Activated CD8-positive, alpha-beta memory T cell treated with anti-CD3 and anti-CD28 coated beads for 36 hours (primary cell): ENCODE measurements at regions not wholly inside any gene's neighbourhood (a gene's known extent, or its start where the extent isn't known, plus 50 kb on each side); places are given as distances from the start of the nearest gene placed in this dataset.
"Not testable (repeated sequence)": the region's sequence is repeated elsewhere in the genome, so short reads cannot be mapped to it uniquely, and the experiment has no call there.

Experiments used
- CTCF ChIA-PET: fragments of 350-600 bp; sonication (Branson Sonifier 250); formaldehyde crosslinking; loops from one replicate; lab custom pipeline; 2021; ENCODE audit warnings: antibody characterized with exemption; lab: Charles Lee
- POLR2A ChIA-PET: fragments of 350-600 bp; sonication (Branson Sonifier 250); formaldehyde crosslinking; loops from one replicate; lab custom pipeline; 2021; ENCODE audit warnings: antibody characterized with exemption; lab: Charles Lee

GRCh38 chr3:20478436-20478835 is 292.4 kb upstream of the SGO1 start:
- CTCF ChIA-PET, result no interaction called here
- POLR2A ChIA-PET, result no interaction called here

- POLR2A ChIA-PET, result not testable (repeated sequence)
Measured at GRCh38 chr3:20464237-20464636, 278.2 kb upstream of the SGO1 start.

GRCh38 chr3:20462723-20463122 is 276.7 kb upstream of the SGO1 start:
- CTCF ChIA-PET, result no interaction called here
- POLR2A ChIA-PET, result no interaction called here

More at GRCh38 chr3:20464237-20464636, 278.2 kb upstream of the SGO1 start:
- CTCF ChIA-PET, result not testable (repeated sequence)

- ChIA-PET POLR2A (no interaction called here), CTCF (no interaction called here)
Measured at GRCh38 chr3:20462226-20462625, 276.2 kb upstream of the SGO1 start.

DNA sequence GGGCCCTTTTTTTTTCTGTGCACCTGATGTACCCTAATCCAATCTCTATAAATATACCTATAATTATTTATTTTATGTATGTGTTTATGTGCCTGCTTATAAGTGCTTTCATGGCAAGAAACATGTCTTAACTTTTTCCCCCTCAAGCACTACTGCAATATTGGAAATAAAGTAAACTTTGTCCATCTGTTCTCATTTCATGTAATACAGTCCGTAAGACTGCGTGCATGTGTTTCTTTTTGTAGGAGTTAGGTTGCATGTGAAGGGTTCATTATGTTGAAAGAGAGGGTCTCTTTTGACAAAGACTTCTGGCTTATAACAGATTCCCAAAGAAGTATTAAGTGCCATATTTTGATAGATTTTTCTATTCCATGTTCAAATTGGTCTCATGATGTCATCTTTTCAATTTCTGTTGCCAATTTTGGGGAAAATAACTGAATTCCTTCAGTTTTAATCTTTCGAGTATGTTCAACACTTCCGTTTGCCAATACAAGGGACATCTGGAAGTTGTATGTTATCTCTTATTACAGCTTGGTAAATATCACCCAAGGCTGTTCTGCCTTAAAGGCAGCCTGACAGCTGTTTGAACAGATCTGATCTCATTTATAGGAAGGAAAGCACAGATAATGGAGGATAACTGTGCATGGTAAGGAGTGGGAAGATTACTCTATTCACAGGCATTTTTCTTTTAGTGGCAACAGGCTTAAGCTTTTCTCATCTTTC is 273.1 kb upstream of the SGO1 start:
- ChIA-PET POLR2A (no interaction called here), CTCF (no interaction called here)

GRCh38 chr3:20456511-20456910 is 270.5 kb upstream of the SGO1 start:
- ChIA-PET POLR2A (no interaction called here), CTCF (no interaction called here)

DNA sequence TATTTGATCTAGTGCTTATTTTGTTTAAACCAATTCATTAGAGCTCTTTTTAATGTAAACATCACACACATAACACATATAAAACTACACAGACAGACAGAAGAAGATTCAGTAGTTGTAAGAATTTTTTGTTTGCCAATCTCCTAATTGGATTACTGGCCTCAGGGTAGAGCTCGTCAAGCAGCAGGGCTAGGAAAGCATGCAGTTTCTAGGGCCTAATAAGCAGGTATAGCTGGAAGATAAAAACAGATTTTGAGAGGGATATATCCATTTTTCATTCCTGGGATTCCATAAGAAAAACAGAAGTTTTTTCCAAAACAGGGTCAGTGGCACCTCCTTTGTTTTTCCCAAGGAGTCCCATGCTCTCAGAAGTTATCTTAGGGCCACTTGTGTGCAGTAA is 265.2 kb upstream of the SGO1 start:
- ChIA-PET POLR2A (no interaction called here), CTCF (no interaction called here)

- POLR2A ChIA-PET, result no interaction called here
- CTCF ChIA-PET, result no interaction called here
Measured at GRCh38 chr3:20450611-20451010, 264.6 kb upstream of the SGO1 start.

DNA sequence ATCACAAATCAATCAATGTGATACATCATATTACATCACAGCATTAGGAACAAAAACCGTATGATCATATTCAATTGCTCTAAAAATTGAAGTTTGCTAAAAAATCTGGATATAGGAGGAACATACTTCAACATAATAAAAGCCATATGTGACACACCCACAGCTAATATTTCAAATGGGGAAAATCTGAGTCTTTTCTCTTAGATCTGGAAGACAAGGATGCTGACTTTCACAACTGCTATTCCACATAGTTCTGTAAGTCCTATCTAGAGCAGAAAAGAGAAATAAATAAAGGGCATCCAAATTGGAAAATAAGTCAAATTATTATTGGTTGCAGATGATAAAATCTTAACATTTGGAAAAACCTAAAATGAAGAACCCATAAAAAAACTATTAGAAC is 256.8 kb upstream of the SGO1 start:
- ChIA-PET POLR2A (no interaction called here), CTCF (no interaction called here)

DNA sequence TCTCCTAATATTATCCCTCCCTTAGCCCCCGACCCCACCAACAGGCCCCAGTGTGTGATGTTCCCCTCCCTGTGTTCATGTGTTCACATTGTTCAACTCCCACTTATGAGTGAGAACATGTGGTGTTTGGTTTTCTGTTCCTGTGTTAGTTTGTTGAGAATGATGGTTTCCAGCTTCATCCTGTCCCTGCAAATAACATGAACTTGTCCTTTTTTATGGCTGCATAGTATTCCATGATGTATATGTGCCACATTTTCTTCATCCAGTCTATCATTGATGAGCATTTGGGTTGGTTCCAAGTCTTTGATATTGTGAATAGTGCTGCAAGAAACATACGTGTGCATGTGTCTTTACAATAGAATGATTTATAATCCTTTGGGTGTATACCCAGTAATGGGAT is 241.3 kb upstream of the SGO1 start:
- CTCF ChIA-PET, POLR2A ChIA-PET: not testable (repeated sequence)

DNA sequence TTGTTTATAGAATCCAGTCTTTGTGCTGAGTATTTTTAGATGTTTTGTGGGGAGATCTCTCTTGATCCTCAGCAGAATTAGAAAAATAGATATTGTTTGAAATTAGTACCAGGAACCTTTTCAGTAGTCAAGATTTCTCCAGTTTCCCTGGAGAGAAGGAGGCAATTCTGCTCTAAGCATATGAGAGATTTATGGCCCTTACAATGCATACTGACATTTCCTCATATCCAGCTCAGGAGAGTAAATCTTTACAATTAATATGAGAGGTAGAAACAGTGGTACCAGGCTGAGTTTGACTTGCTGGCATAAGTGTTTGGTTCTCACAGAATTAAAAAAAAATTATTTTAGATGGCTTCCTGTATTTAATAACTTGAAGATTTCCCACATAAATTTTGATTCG is 239.1 kb upstream of the SGO1 start:
- ChIA-PET POLR2A (no interaction called here), CTCF (no interaction called here)

DNA sequence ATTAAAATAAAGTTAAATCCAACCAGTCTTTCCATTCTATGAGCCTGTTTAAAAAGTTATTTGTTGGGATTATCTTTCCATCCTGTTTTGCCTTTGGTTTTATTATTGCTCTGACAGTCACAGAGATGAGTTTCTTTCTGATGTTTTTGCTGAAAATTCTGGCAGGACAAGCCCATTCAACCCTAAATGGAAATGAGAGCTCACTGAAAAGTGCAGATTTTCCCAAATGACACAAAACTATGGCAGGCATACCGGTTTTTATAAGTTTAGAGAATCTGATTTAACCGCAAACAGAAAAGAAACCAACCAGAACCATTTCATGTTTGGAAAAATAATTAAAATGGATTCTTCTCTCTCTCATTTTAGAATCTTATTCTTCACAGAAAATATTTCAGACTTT is 238.1 kb upstream of the SGO1 start:
- POLR2A ChIA-PET, result no interaction called here
- CTCF ChIA-PET, result no interaction called here

- POLR2A ChIA-PET, result no interaction called here
- CTCF ChIA-PET, result no interaction called here
Measured at GRCh38 chr3:20422391-20422790, 236.4 kb upstream of the SGO1 start.

GRCh38 chr3:20417388-20418108 is 231.5 kb upstream of the SGO1 start:
- CTCF ChIA-PET, result no interaction called here
- POLR2A ChIA-PET, result no interaction called here

- ChIA-PET POLR2A (no interaction called here), CTCF (interaction anchor here (0.6 kb wide), 1 partner anchor 946 kb away, joined by 3 read pairs; no protein-coding TSS in a partner anchor)
Measured at GRCh38 chr3:20406611-20407011, 220.6 kb upstream of the SGO1 start.

DNA sequence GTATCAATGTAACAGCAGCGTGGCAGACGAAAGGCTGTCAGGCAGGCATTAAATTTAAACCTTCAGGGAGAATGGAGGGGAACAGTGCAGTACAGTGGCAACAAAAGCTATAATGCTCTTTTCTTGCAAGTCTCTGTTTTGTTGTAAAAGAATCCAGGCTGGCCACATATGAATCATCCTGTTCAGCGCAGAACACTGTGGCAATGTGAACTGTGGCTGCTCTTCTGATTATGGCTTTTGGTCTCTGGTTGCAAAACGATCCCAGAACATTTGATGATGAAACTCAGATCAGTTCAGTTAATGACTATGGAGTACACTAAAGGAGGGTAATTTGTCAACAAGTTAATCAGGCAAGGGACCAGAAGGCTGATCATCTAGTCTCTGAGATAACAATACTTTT is 219.7 kb upstream of the SGO1 start:
- POLR2A ChIA-PET, result no interaction called here
- CTCF ChIA-PET, result no interaction called here

DNA sequence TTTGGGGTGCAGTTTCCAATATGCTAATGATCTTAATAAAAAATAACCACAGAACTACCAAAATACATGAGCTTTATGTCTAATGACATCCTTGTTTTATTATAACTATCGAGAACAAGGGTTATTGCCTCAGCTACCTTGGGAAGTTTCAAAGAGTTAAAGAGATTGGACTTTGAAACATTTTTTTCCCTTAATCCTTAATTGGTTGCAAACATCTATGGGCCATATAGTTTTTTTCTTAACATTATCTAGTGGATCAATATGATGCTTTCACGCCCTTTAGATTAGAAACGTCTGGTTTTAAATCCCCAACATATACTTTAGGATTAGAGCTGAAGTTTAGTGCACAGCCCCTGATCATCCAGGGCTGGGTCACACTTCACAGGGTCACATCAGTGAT is 219.2 kb upstream of the SGO1 start:
- POLR2A ChIA-PET, result no interaction called here

DNA sequence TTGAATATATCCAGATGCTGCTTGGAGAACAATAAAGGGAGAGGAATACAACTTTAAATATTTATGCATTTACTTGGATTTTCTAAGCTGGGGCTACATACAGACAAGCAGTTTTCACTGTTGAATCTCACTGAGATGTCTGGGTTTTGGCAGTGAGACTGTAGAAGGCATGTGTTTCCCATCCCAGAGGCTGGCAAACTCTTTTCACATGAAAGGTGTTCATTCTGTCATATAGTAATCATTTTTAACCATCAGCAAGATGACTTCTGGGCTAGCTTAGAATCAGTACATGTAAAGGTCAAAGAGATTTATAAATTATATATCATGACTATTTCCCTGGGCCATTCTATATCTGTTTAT is 218.7 kb upstream of the SGO1 start:
- ChIA-PET CTCF (interaction anchor here (0.5 kb wide), 1 partner anchor 178 kb away, joined by 3 read pairs; no protein-coding TSS in a partner anchor), POLR2A (no interaction called here)

More for the DNA sequence above, 219.2 kb upstream of the SGO1 start:
- CTCF ChIA-PET, result no interaction called here

DNA sequence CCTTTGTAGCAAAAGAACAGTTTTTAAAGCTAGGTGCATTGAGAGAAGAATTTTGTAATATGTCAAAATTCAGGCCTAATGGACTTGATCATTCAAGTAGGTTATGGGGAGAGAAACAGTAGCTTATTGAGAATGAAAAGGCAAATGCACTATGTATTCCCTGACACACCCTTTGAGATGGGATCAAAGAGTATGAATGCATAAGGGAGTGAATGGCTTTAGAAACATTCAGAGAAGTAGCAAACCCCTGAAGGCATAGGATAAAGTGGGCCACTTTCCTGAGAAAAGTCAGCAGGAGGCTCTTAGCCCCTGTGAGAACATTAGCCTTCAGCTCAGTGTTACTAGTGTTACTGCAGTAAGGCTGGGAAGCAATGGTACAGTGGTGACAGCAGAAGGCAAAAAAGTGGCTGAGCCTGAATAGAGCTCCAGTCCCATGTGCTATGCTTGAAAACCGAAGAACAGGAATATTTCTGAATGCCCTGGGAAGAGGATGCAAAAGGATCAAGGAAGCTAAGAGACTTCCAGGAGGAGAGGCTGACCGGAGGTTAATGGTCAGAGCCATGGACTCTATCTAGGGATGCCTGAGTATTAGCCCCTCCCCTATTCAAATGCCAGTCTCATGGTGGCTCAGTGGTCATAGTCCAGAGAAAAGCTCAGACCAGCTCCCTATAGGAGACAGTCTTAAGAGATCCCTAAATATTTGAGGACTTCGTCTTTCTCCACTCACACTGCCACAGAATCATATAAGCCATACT is 218.2 kb upstream of the SGO1 start:
- CTCF ChIA-PET, result interaction anchor here (0.5 kb wide), 1 partner anchor 177 kb away, joined by 3 read pairs; no protein-coding TSS in a partner anchor

GRCh38 chr3:20401253-20401652 is 215.2 kb upstream of the SGO1 start:
- ChIA-PET POLR2A (interaction anchor here (0.6 kb wide), 1 partner anchor 213 kb away, joined by 3 read pairs; no protein-coding TSS in a partner anchor), CTCF (no interaction called here)

More for the DNA sequence above, 218.2 kb upstream of the SGO1 start:
- POLR2A ChIA-PET, result no interaction called here
